Activated gamma-delta T cell treated with Interleukin-2 at 50 U/mL for 16 hours (primary cell): ENCODE measurements at regions not wholly inside any gene's neighbourhood (a gene's known extent, or its start where the extent isn't known, plus 50 kb on each side); places are given as distances from the start of the nearest gene placed in this dataset.

Experiments
- DNase-seq: peaks from one replicate; pipeline ENCODE4 v3.0.0-alpha.2; 2020

GRCh38 chr14:66381755-66382154 lies 104.4 kb upstream of the CCDC196 start:
- DNase-seq = no peak

GRCh38 chr14:66383257-66383656 lies 102.9 kb upstream of the CCDC196 start:
- no peak for DNase-seq

- no peak for DNase-seq
Measured at GRCh38 chr14:66383771-66384170, 102.4 kb upstream of the CCDC196 start.

- DNase-seq = no peak
Measured at GRCh38 chr14:66388516-66388915, 97.7 kb upstream of the CCDC196 start.

- DNase-seq = no peak
Measured at GRCh38 chr14:66389481-66389880, 96.7 kb upstream of the CCDC196 start.

- DNase-seq = peak; percentile 15
Measured at GRCh38 chr14:66395300-66395699, 90.9 kb upstream of the CCDC196 start.

- no peak for DNase-seq
Measured at GRCh38 chr14:66396164-66396563, 90.0 kb upstream of the CCDC196 start.

- DNase-seq = no peak
Measured at GRCh38 chr14:66398437-66398836, 87.7 kb upstream of the CCDC196 start.

GRCh38 chr14:66401449-66402095 lies 84.6 kb upstream of the CCDC196 start:
- DNase-seq = no peak

GRCh38 chr14:66403183-66403582 lies 83.0 kb upstream of the CCDC196 start:
- DNase-seq = no peak

- no peak for DNase-seq
Measured at GRCh38 chr14:66404051-66404545, 82.1 kb upstream of the CCDC196 start.

- no peak for DNase-seq
Measured at GRCh38 chr14:66405158-66405557, 81.0 kb upstream of the CCDC196 start.

GRCh38 chr14:66413901-66414300 lies 72.3 kb upstream of the CCDC196 start:
- no peak for DNase-seq

- no peak for DNase-seq
Measured at GRCh38 chr14:66414511-66414910, 71.7 kb upstream of the CCDC196 start.

GRCh38 chr14:66420251-66421006 lies 65.7 kb upstream of the CCDC196 start:
- no peak for DNase-seq

- no peak for DNase-seq
Measured at GRCh38 chr14:66421990-66422946, 63.9 kb upstream of the CCDC196 start.

- no peak for DNase-seq
Measured at GRCh38 chr14:66425402-66425801, 60.8 kb upstream of the CCDC196 start.

GRCh38 chr14:66426451-66426850 lies 59.7 kb upstream of the CCDC196 start:
- no peak for DNase-seq

GRCh38 chr14:66432334-66432733 lies 53.8 kb upstream of the CCDC196 start:
- no peak for DNase-seq

GRCh38 chr14:66434464-66434863 lies 51.7 kb upstream of the CCDC196 start:
- DNase-seq = no peak

- DNase-seq = no peak
Measured at GRCh38 chr14:66435683-66436082, 50.5 kb upstream of the CCDC196 start.
